PFSK-1 (cell line): ENCODE measurements at regions not wholly inside any gene's neighbourhood (a gene's known extent, or its start where the extent isn't known, plus 50 kb on each side); places are given as distances from the start of the nearest gene placed in this dataset.

ENCODE experiments used
- FOXP2 ChIP-seq: optimal IDR thresholded peaks from 2 replicates; pipeline ENCODE3; 2011; ENCODE audit warnings: borderline replicate concordance, control low read depth, inconsistent platforms; ENCODE audit not compliant: insufficient read depth; ENCODE audit errors: extremely low read length, extremely low read depth
- POLR2AphosphoS5 ChIP-seq: IDR thresholded peaks from 2 replicates; pipeline ENCODE4 v1.6.1; 2012; ENCODE audit warnings: low read depth, mild to moderate bottlenecking, control low read depth, low read length, moderate library complexity
- REST ChIP-seq, 2 experiments: IDR thresholded peaks; 2 replicates each; pipeline versions ENCODE4 v1.6.1 to v1.8.0; 2011 to 2012; ENCODE audit warnings: low read depth in 2 of 2, low read length in 2 of 2, control low read depth in 1 of 2, inconsistent platforms in 1 of 2, mild to moderate bottlenecking in 1 of 2, moderate library complexity in 1 of 2; ENCODE audit not compliant: insufficient read depth in 1 of 2
- SIN3A ChIP-seq: IDR thresholded peaks from 2 replicates; pipeline ENCODE4 v1.6.1; 2012; ENCODE audit warnings: mild to moderate bottlenecking, low read length, moderate library complexity, borderline replicate concordance; ENCODE audit not compliant: insufficient read depth
- TAF1 ChIP-seq: IDR thresholded peaks from 2 replicates; pipeline ENCODE4 v1.6.1; 2012; ENCODE audit warnings: low read length, control low read depth, borderline replicate concordance; ENCODE audit not compliant: insufficient read depth

DNA sequence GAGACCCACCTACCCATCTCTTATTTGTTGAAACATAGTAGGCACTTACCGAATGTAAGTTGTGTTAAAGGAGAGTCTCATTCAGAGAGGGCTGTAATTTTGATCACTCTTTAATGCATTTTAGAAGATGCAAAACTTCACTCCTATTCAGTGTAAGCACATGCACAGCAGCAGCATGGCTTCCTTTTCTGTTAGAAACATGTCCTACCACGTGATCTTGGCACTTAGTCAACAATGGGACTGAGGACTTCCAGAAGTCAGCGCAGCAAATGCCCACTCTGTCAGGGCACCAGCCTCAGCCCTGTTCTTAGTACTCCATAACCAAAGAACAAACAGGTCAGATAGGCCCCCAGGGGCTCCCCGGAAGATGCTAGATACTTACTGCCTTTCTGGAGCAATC lies 456.5 kb downstream of the METTL4 start:
- no peak for TF ChIP-seq TAF1
- no peak for TF ChIP-seq SIN3A
- no peak for TF ChIP-seq REST (IDR thresholded peaks at IDR 0.05; ENCODE audit: insufficient read depth in 1 of 2, low read depth in 2 of 2, low read length in 2 of 2)
- no peak for TF ChIP-seq POLR2AphosphoS5
- TF ChIP-seq FOXP2 = no peak

DNA sequence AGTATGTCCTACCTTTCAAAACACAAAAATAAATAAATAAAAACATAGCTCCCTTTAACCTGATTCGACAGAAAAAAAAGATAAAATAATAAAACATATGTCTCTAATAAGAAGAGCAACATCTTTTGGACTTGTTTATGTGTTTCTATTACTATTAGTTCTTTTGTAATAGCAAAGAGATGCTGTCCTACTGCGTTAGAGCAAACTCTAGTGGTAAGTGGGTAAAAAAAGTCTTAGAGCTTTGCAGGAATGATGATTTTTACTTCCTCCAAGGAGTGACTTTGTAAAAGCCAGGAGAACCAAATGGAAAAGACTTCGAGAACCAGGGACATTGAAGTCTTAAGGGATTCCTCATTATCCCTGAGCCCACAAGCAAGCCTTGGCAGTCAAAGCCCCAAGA lies 450.1 kb downstream of the METTL4 start:
- TF ChIP-seq REST (IDR thresholded peaks at IDR 0.05; ENCODE audit: insufficient read depth in 1 of 2, low read depth in 2 of 2, low read length in 2 of 2) (no peak), SIN3A (no peak), POLR2AphosphoS5 (no peak), FOXP2 (no peak), TAF1 (no peak)

GRCh38 chr18:2123077-2123476 lies 448.2 kb downstream of the METTL4 start:
- no peak for TF ChIP-seq REST (IDR thresholded peaks at IDR 0.05; ENCODE audit: insufficient read depth in 1 of 2, low read depth in 2 of 2, low read length in 2 of 2)
- no peak for TF ChIP-seq POLR2AphosphoS5
- no peak for TF ChIP-seq TAF1
- TF ChIP-seq FOXP2 = no peak

- TF ChIP-seq FOXP2 (no peak), POLR2AphosphoS5 (no peak), SIN3A (no peak), REST (IDR thresholded peaks at IDR 0.05; ENCODE audit: insufficient read depth in 1 of 2, low read depth in 2 of 2, low read length in 2 of 2) (no peak), TAF1 (no peak)
Measured at GRCh38 chr18:2134364-2134763, 436.9 kb downstream of the METTL4 start.

GRCh38 chr18:2135309-2135708 lies 436.0 kb downstream of the METTL4 start:
- TF ChIP-seq REST (IDR thresholded peaks at IDR 0.05; ENCODE audit: insufficient read depth in 1 of 2, low read depth in 2 of 2, low read length in 2 of 2) = no peak
- TF ChIP-seq POLR2AphosphoS5 = no peak
- no peak for TF ChIP-seq SIN3A
- no peak for TF ChIP-seq TAF1
